HG03139 (cell line): ENCODE measurements at regions not wholly inside any gene's neighbourhood (a gene's known extent, or its start where the extent isn't known, plus 50 kb on each side); places are given as distances from the start of the nearest gene placed in this dataset.
"Not testable (repeated sequence)": the region's sequence is repeated elsewhere in the genome, so short reads cannot be mapped to it uniquely, and the experiment has no call there.

Experiments used
- ATAC-seq: cut with Tn5 transposase; IDR thresholded peaks from one replicate; pipeline ENCODE4 v1.9.1; 2021; ENCODE audit not compliant: unreplicated experiment

DNA sequence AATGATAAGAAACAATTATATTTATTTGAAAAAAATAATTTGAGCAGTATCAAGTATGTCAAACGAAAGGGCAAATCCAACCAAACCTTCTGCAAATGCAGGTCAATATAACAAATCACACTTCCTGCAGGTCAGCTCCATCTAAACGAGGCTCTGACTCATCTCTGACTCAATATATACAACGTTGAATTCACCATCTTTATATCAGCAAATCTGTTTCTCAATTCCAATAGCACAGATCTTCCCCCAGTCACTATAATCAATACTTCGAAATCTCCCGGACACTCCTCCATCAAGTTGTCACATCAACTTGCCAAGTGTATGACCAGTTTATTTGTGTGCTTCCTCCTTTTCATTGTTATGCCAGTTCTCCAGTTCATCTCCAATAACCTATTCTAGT, 388.9 kb downstream of the ZEB2 start:
- ATAC-seq = no peak

GRCh38 chr2:144130551-144130950, 389.4 kb downstream of the ZEB2 start:
- no peak for ATAC-seq

DNA sequence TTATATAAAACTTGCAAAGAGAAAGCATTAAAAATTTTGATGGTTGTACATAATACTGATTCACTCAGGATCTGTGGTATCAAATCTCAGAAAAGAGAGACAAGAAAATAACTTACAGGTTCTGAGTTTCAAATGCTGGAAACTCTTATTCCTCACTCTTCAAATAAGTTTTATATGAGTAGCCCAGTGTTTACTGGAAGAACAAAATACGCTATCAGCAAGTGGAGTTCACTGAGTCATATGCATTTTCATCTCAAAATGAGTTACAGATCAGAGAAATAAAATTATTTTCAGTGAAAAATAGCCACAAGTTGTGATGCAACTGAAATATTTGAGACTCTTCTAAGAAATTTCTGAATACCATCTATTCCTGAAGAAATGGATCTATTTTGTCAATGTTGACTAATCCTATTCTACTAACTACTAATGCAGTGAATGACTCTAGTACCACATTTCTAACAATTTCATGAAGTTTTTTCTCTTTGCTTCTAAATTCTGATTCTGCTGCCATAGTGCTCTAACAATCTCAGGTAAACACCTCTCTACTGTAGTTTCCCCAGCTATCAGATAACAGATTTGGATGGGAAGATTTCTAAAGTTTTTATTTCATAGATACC, 391.7 kb downstream of the ZEB2 start:
- ATAC-seq = no peak

GRCh38 chr2:144127693-144128092, 392.2 kb downstream of the ZEB2 start:
- ATAC-seq = no peak

DNA sequence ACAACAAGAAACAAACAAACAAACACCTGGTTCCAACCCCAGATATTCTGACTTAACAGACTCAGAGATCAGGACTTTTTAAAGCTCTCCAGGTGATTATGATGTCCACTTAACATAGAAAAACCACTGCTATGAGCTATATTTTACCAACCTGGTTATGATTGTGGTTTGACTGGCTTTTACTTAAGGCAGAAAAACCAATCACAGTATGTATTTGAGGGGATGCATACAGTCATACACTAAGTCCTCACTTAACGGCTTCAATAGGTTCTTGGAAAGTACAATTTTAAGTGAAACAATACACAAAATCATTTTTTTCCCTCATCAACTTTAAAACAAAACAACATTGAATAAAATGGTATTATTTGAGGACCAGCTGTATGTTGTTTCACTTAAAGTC, 393.6 kb downstream of the ZEB2 start:
- no peak for ATAC-seq

GRCh38 chr2:144125751-144126150, 394.2 kb downstream of the ZEB2 start:
- ATAC-seq = no peak

GRCh38 chr2:144124882-144125281, 395.0 kb downstream of the ZEB2 start:
- ATAC-seq = no peak

DNA sequence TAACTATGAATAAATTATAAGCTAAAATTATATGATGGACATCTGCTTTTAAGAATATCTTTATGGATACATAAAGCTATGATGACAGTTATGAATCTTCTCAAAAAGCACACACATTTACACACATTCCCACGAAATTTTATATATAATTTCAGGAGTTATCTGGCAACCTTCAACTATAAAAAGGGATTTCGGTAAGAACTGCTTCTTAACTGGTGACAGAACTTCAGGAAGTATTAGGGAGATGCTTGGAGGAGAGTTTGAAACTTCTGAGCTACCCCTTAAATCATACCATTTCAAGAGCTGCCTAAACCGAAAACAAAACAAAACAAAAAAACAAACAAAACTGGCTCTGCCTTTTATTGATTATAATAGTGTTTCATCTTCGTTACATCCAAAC, 399.4 kb downstream of the ZEB2 start:
- no peak for ATAC-seq

GRCh38 chr2:144117086-144117485, 402.8 kb downstream of the ZEB2 start:
- ATAC-seq = no peak

- ATAC-seq = no peak
Measured at GRCh38 chr2:144115739-144116291, 404.1 kb downstream of the ZEB2 start.

GRCh38 chr2:144114760-144115159, 405.2 kb downstream of the ZEB2 start:
- ATAC-seq = no peak

DNA sequence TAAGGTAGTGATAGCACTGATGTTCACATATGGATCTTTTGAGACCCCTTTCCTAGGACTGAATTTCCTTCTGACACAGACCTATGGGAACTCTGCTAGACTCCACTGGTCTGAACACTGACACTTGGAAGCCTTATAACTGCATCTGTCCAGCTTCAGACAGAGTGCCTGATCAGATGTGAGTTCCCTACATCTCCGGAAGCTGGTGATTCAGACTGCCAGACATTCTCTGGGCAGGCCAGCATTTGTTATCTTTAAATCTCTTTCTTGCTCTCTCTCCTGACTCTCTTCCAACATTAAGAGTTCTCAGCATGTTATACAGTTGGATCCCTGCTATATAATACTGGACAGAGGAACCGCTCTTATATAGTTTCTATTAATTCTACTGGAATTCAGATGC, 408.5 kb downstream of the ZEB2 start:
- ATAC-seq = no peak

DNA sequence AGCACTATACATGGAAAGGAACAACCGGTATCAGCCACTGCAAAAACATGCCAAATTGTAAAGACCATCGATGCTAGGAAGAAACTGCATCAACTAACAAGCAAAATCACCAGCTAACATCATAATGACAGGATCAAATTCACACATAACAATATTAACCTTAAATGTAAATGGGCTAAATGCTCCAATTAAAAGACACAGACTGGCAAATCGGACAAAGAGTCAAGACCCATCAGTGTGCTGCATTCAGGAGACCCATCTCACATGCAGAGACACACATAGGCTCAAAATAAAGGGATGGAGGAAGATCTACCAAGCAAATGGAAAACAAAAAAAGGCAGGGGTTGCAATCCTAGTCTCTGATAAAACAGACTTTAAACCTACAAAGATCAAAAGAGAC, 413.8 kb downstream of the ZEB2 start:
- ATAC-seq = not testable (repeated sequence)

- no peak for ATAC-seq
Measured at GRCh38 chr2:144102386-144102785, 417.5 kb downstream of the ZEB2 start.

GRCh38 chr2:144099780-144100377, 420.0 kb downstream of the ZEB2 start:
- ATAC-seq = no peak

DNA sequence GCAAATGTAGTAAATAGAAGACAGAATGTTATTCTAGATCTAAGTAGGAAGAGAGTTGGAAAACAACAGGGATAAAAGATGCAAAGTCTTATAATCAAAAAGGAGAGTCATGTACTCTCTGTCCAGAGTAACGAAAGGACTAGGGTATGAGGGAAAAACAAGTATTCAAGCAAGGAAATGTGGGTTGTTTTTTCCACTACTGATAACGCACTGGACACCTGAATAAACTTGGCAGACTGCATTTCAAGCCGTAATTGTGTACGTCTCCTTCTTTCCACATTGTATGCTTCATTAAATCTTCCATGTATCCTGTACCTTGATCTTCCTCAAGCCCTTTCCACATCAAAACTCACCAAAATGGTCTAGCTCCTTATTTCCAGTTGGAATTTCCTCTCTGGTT, 420.6 kb downstream of the ZEB2 start:
- no peak for ATAC-seq

DNA sequence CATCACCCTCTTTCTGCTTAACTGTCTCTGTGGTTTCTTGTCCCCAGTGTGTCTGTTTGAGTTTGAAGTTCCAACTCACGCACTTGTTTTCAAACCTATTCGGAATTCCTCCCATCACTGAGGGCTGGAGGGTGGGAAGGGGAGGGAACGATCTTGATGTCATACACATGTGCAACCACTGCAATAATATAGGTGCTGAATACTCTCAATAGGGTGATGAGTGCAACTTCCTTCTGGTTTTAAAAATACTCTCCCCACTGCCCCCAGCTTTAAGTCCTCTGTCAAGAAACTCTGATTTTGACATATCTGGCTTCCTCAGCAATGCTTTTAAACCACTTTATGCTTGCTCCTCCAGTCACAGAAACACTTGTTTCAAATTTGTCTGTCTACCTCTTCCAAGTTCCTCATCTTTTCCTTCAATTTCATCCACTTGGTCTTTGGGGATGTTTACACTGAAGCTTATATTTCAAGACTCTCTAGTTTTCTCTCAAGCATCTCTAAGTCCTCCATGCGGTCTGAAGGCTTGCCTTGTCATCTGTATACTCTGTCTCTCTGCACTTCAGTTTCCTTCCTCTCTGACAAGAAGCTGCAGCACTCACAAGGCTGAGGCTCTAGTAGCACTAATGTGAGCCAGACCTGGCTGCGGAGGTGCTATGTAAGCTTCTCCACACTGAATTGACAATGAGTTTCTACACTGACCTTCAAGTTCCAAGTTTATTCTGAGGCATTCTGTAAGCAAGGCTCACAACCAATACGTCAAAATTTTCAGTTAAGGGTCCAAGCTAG, 422.3 kb downstream of the ZEB2 start:
- ATAC-seq = no peak

DNA sequence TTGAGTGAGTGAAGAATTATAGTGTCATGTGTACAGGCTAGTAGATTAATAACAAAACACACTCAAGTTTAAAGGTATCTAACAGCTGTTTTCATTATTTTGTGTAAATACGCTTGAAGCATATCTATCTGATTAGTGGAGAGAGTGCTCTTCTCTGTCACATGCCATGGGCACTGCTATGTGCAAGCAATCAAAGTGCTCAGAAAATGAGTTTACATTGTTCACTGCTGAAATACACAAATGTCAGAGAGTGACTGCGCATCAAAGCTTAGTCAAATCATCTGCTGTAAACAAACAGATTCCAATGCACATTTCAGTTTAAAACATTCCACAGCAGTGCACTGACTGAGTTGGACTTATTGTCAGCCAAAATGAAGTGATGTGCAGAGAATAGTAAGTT, 423.4 kb downstream of the ZEB2 start:
- no peak for ATAC-seq

DNA sequence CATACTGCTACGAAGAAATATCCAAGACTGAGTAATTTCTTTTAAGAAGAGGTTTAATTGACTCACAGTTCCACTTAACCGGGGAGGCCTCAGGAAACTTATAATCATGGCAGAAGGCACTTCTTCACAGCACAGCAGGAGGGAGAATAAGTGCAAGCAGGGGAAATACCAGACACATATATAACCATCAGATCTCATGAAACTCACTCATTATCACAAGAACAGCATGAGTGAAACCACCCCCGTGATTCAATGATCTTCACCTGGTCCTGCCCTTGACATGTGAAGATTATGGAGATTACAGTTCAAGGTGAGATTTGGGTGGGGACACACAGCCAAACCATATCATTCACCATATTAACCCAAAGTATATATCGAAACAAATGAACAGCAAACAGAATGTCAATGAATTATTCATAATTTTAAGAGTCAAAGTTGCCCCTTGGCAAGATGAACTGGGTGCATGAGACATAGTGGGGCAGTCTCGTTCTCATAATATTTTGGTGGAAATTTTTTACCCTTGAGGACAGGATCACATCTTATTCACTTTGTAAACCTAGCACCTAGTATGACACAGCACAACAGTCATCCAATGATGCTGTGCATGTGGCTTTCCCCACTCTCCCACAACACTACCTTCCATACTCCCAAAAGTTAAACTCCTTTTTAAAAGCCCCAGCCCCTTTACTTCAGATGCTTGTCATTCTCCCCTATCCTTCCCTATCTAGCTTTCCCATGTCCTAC, 425.3 kb downstream of the ZEB2 start:
- ATAC-seq = no peak

GRCh38 chr2:144091622-144092021, 428.3 kb downstream of the ZEB2 start:
- ATAC-seq = no peak

DNA sequence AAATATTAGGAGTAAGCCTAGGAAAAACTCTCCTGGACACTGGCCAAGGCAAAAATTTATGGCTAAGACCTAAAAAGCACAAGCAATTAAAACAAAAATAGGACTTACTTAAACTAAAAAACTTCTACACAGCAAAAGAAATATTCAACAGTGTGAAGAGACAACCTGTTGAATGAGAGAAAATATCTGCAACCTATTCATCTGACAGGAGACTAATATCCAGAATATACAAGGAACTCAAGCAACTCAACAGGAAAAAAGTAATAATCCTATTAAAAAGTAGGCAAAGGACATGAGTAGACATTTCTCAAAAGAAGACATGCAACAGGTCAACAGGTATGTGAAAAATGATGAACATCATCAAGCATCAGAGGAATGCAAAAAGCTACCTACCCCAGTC, 431.1 kb downstream of the ZEB2 start:
- ATAC-seq = no peak
